ENCODE measurements at regions not wholly inside any gene's neighbourhood (a gene's known extent, or its start where the extent isn't known, plus 50 kb on each side); places are given as distances from the start of the nearest gene placed in this dataset.

DNA sequence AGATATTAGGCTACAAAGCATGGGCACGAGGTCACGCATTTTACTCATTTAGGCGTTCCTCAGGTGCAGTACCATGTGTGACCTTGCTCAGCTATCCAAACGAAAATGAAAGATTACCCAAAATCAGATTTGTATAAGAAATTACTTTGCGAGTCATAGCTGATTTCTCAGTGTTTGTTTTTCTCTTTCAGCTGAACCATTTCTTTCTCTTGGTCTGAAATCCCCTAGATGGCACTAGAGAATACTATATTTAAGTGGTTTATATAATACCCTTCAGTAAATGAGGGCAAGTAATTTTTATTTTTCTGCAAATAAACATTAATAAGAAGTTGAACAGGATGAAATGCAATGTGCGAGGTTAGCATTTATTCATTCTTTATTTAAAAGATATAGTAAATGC lies 496.6 kb downstream of the STIM2 start:
- intact Hi-C loops (cut with micrococcal nuclease; ENCODE audit: unreplicated experiment) (no loop called here), in situ Hi-C loops (cut with MboI) (no loop called here)
- Histone ChIP-seq H3K4me3 (no peak overlapping the region), H3K27ac (ENCODE audit: control insufficient read depth, insufficient read depth) (no peak overlapping the region), H3K9me3 (replicated peaks; ENCODE audit: control insufficient read depth, insufficient read depth, low read length) (no peaks in the 10 kb centered on the region), H3K4me2 (ENCODE audit: control insufficient read depth, insufficient read depth) (no peak overlapping the region), H3K9ac (ENCODE audit: control insufficient read depth, insufficient read depth, low read length) (no peak overlapping the region), H3K79me2 (ENCODE audit: control insufficient read depth, insufficient read depth, low read length) (no peaks in the 10 kb centered on the region), H4K20me1 (ENCODE audit: control insufficient read depth, insufficient read depth) (no peaks in the 10 kb centered on the region), H3K27me3 (replicated peaks in 1 of 2; ENCODE audit: control insufficient read depth in 2 of 2, insufficient read depth in 2 of 2, low read length in 1 of 2) (no peaks in the 10 kb centered on the region), H3K36me3 (ENCODE audit: control insufficient read depth in 2 of 2, insufficient read depth in 2 of 2, low read length in 1 of 2) (no peaks in the 10 kb centered on the region), H2AFZ (ENCODE audit: control insufficient read depth, low read depth, low read length) (no peak overlapping the region), H3K4me1 (ENCODE audit: control insufficient read depth, insufficient read depth, low read length) (no peaks in the 10 kb centered on the region)
- FAIRE-seq = no peak
- ChIA-PET SMC1A (ENCODE audit: uncharacterized antibody, unreplicated experiment) (interaction anchor here (1.0 kb wide), 1 partner anchor 11 kb away, joined by 3 read pairs; no protein-coding TSS in a partner anchor), CTCF (interaction anchor here (1.6 kb wide), 1 partner anchor 34 kb away, joined by 3 read pairs; no protein-coding TSS in a partner anchor), RAD21 (ENCODE audit: unreplicated experiment) (no interaction called here), POLR2A (no interaction called here)
- no peak for DNase-seq (ENCODE audit: low read depth, low spot score)
- WGBS (ENCODE audit: insufficient coverage, insufficient replicate concordance, low lambda C conversion rate, missing lambda C conversion rate) = 11% methylated on average over 6 of the region's 6 CpGs
- peak; percentile 36; the same call in 2 of the 3 replicates for ATAC-seq
- no TSS peak for BruUV-seq (replicated peaks)
- TF ChIP-seq ZNF622 (IDR thresholded peaks at IDR 0.05) (no peak), MYB (IDR thresholded peaks at IDR 0.05; ENCODE audit: borderline replicate concordance, low read depth, low read length) (no peak), ATF7 (IDR thresholded peaks at IDR 0.05; ENCODE audit: low read depth) (no peak), RELA (IDR thresholded peaks at IDR 0.05; ENCODE audit: borderline replicate concordance, partially characterized antibody) (no peak), FOS (IDR thresholded peaks at IDR 0.05; ENCODE audit: borderline replicate concordance, extremely low read depth, insufficient read length) (no peak), RUNX3 (IDR thresholded peaks at IDR 0.05; ENCODE audit: low read length) (no peak), ZBED1 (IDR thresholded peaks at IDR 0.05; ENCODE audit: borderline replicate concordance) (no peak), PML (IDR thresholded peaks at IDR 0.05; ENCODE audit: low read length) (no peak), NR2C1 (IDR thresholded peaks at IDR 0.05) (no peak), CHD1 (IDR thresholded peaks at IDR 0.05; ENCODE audit: low read depth, low read length) (no peak), IRF4 (IDR thresholded peaks at IDR 0.05; ENCODE audit: low read depth, low read length) (no peak)
- TF ChIP-seq, protein P1, sequence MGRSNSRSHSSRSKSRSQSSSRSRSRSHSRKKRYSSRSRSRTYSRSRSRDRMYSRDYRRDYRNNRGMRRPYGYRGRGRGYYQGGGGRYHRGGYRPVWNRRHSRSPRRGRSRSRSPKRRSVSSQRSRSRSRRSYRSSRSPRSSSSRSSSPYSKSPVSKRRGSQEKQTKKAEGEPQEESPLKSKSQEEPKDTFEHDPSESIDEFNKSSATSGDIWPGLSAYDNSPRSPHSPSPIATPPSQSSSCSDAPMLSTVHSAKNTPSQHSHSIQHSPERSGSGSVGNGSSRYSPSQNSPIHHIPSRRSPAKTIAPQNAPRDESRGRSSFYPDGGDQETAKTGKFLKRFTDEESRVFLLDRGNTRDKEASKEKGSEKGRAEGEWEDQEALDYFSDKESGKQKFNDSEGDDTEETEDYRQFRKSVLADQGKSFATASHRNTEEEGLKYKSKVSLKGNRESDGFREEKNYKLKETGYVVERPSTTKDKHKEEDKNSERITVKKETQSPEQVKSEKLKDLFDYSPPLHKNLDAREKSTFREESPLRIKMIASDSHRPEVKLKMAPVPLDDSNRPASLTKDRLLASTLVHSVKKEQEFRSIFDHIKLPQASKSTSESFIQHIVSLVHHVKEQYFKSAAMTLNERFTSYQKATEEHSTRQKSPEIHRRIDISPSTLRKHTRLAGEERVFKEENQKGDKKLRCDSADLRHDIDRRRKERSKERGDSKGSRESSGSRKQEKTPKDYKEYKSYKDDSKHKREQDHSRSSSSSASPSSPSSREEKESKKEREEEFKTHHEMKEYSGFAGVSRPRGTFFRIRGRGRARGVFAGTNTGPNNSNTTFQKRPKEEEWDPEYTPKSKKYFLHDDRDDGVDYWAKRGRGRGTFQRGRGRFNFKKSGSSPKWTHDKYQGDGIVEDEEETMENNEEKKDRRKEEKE (IDR thresholded peaks at IDR 0.05) = no peak
- TF ChIP-seq, protein P2, sequence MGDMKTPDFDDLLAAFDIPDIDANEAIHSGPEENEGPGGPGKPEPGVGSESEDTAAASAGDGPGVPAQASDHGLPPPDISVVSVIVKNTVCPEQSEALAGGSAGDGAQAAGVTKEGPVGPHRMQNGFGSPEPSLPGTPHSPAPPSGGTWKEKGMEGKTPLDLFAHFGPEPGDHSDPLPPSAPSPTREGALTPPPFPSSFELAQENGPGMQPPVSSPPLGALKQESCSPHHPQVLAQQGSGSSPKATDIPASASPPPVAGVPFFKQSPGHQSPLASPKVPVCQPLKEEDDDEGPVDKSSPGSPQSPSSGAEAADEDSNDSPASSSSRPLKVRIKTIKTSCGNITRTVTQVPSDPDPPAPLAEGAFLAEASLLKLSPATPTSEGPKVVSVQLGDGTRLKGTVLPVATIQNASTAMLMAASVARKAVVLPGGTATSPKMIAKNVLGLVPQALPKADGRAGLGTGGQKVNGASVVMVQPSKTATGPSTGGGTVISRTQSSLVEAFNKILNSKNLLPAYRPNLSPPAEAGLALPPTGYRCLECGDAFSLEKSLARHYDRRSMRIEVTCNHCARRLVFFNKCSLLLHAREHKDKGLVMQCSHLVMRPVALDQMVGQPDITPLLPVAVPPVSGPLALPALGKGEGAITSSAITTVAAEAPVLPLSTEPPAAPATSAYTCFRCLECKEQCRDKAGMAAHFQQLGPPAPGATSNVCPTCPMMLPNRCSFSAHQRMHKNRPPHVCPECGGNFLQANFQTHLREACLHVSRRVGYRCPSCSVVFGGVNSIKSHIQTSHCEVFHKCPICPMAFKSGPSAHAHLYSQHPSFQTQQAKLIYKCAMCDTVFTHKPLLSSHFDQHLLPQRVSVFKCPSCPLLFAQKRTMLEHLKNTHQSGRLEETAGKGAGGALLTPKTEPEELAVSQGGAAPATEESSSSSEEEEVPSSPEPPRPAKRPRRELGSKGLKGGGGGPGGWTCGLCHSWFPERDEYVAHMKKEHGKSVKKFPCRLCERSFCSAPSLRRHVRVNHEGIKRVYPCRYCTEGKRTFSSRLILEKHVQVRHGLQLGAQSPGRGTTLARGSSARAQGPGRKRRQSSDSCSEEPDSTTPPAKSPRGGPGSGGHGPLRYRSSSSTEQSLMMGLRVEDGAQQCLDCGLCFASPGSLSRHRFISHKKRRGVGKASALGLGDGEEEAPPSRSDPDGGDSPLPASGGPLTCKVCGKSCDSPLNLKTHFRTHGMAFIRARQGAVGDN (IDR thresholded peaks at IDR 0.05) = no peak
- TF ChIP-seq, protein P3, sequence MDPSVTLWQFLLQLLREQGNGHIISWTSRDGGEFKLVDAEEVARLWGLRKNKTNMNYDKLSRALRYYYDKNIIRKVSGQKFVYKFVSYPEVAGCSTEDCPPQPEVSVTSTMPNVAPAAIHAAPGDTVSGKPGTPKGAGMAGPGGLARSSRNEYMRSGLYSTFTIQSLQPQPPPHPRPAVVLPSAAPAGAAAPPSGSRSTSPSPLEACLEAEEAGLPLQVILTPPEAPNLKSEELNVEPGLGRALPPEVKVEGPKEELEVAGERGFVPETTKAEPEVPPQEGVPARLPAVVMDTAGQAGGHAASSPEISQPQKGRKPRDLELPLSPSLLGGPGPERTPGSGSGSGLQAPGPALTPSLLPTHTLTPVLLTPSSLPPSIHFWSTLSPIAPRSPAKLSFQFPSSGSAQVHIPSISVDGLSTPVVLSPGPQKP (IDR thresholded peaks at IDR 0.05; ENCODE audit: low read depth, low read length) = no peak

All from GM12878 (cell line).